ENCODE measurements at regions not wholly inside any gene's neighbourhood (a gene's known extent, or its start where the extent isn't known, plus 50 kb on each side); places are given as distances from the start of the nearest gene placed in this dataset.

GRCh38 chr11:104404231-104405175 lies 240.6 kb upstream of the PDGFD start:
- ChIA-PET POLR2A (ENCODE audit: unreplicated experiment) (no interaction called here), CTCF (interaction anchor here (0.6 to 1.3 kb wide), 2 partner anchors 10 to 417 kb away, joined by 3 read pairs; no protein-coding TSS in a partner anchor)
- Histone ChIP-seq H3K27me3 (ENCODE audit: control insufficient read depth, insufficient read depth, low read length) (no peaks in the 10 kb centered on the region), H3K4me2 (ENCODE audit: low read depth, low read length) (no peak overlapping the region), H3K23ac (ENCODE audit: low read depth, low read length) (no peak overlapping the region), H3K4ac (ENCODE audit: low read depth, low read length) (no peak overlapping the region), H2BK120ac (ENCODE audit: low read depth, low read length) (no peak overlapping the region), H2BK20ac (ENCODE audit: low read depth, low read length) (no peak overlapping the region), H3K36me3 (ENCODE audit: control insufficient read depth, insufficient read depth, low read length) (no peaks in the 10 kb centered on the region), H3K79me1 (ENCODE audit: low read depth in 1 of 2, low read length in 2 of 2) (no peaks in the 10 kb centered on the region), H4K20me1 (ENCODE audit: insufficient read depth, low read length) (no peaks in the 10 kb centered on the region), H2AFZ (replicated peaks; ENCODE audit: low read length, poor library complexity) (no peak overlapping the region), H3K56ac (ENCODE audit: extremely low read depth, insufficient read depth, low read length) (no peak overlapping the region), H2BK5ac (ENCODE audit: low read depth, low read length, poor library complexity, severe bottlenecking) (no peak overlapping the region), H2BK15ac (ENCODE audit: low read depth, low read length) (no peak overlapping the region), H3K27ac (ENCODE audit: insufficient read depth, low read length) (no peak overlapping the region), H3K9me1 (ENCODE audit: insufficient read depth, low read length) (no peaks in the 10 kb centered on the region), H3K4me1 (ENCODE audit: control insufficient read depth, insufficient read depth, low read length) (no peaks in the 10 kb centered on the region), H3K4me3 (ENCODE audit: insufficient read depth, low read depth, low read length) (no peak overlapping the region), H4K91ac (ENCODE audit: insufficient read depth, low read depth, low read length) (no peak overlapping the region), H2AK9ac (replicated peaks; ENCODE audit: low read depth, low read length, poor library complexity) (no peak overlapping the region), H2AK5ac (ENCODE audit: low read depth, low read length) (no peak overlapping the region), H4K8ac (ENCODE audit: low read depth in 2 of 2, low read length in 2 of 2) (no peak overlapping the region), H3K18ac (ENCODE audit: low read depth, low read length) (no peak overlapping the region), H3K9me3 (ENCODE audit: control insufficient read depth, insufficient read depth, low read length) (no peaks in the 10 kb centered on the region), H4K5ac (ENCODE audit: low read depth, low read length) (no peak overlapping the region), H3K9ac (ENCODE audit: low read depth, low read length) (no peak overlapping the region), H3K14ac (replicated peaks; ENCODE audit: low read depth, low read length) (no peak overlapping the region)
- intact Hi-C loops (cut with micrococcal nuclease) = no loop called here
- in situ Hi-C loops (cut with MboI; ENCODE audit: low sequenced_read_pairs) = no loop called here
- dilution Hi-C loops (cut with HindIII; ENCODE audit: low sequenced_read_pairs, unreplicated experiment) = no loop called here
- no CpG with 5 or more reads among the region's 3 CpGs for WGBS, 2 experiments (ENCODE audit: extremely low coverage in 2 of 2, insufficient read length in 1 of 2)
- no TSS peak for BruUV-seq (replicated peaks)
- TF ChIP-seq MAZ (IDR thresholded peaks at IDR 0.05; ENCODE audit: borderline replicate concordance, low read depth, low read length) (no peak), RAD21 (IDR thresholded peaks at IDR 0.05; ENCODE audit: low read length) (no peak), BHLHE40 (IDR thresholded peaks at IDR 0.05; ENCODE audit: low read depth, low read length) (no peak), RFX5 (IDR thresholded peaks at IDR 0.05; ENCODE audit: low read depth, low read length) (no peak), FOS (IDR thresholded peaks at IDR 0.05; ENCODE audit: low read depth, low read length) (no peak), POLR2A (IDR thresholded peaks at IDR 0.05; ENCODE audit: low read depth, low read length) (no peak), CEBPB (IDR thresholded peaks at IDR 0.05; ENCODE audit: low read depth, low read length) (no peak), RCOR1 (IDR thresholded peaks at IDR 0.05; ENCODE audit: insufficient replicate concordance, low read length) (no peak), NFE2L2 (IDR thresholded peaks at IDR 0.05; ENCODE audit: low read depth, low read length) (no peak), SMC3 (IDR thresholded peaks at IDR 0.05; ENCODE audit: low read depth, low read length) (no peak), MAFK (IDR thresholded peaks at IDR 0.05; ENCODE audit: low read depth, low read length) (no peak), MXI1 (IDR thresholded peaks at IDR 0.05; ENCODE audit: borderline replicate concordance, low read depth, low read length) (no peak)
- TF ChIP-seq, protein P1, sequence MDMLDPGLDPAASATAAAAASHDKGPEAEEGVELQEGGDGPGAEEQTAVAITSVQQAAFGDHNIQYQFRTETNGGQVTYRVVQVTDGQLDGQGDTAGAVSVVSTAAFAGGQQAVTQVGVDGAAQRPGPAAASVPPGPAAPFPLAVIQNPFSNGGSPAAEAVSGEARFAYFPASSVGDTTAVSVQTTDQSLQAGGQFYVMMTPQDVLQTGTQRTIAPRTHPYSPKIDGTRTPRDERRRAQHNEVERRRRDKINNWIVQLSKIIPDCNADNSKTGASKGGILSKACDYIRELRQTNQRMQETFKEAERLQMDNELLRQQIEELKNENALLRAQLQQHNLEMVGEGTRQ (IDR thresholded peaks at IDR 0.05; ENCODE audit: low read depth, low read length) = no peak
- DNase-seq (no peak), ATAC-seq (ENCODE audit: low read depth) (no peak)

Data from IMR-90 (cell line).